ENCODE measurements at regions not wholly inside any gene's neighbourhood (a gene's known extent, or its start where the extent isn't known, plus 50 kb on each side); places are given as distances from the start of the nearest gene placed in this dataset.
A peak's percentile ranks its signal among the peaks of the same experiment; 100 is the strongest.

- H3K4me3 ChIP-seq (ENCODE audit: low read depth, low read length): no peak overlapping the region
- no peak for TF ChIP-seq CTCF (conservative IDR thresholded peaks at IDR 0.05; ENCODE audit: low read depth, low read length)
- no peak for DNase-seq (ENCODE audit: low read depth)
Measured at GRCh38 chr5:86964889-86965288, 302.8 kb upstream of the RASA1 start.

GRCh38 chr5:86968301-86968753 is 299.4 kb upstream of the RASA1 start:
- TF ChIP-seq CTCF (conservative IDR thresholded peaks at IDR 0.05; ENCODE audit: low read depth, low read length): peak; percentile 42
- H3K4me3 ChIP-seq (ENCODE audit: low read depth, low read length): no peak overlapping the region
- peak; percentile 38 for DNase-seq (ENCODE audit: low read depth)

- no peak for DNase-seq (ENCODE audit: low read depth)
- H3K4me3 ChIP-seq (ENCODE audit: low read depth, low read length): no peak overlapping the region
- TF ChIP-seq CTCF (conservative IDR thresholded peaks at IDR 0.05; ENCODE audit: low read depth, low read length): no peak
Measured at GRCh38 chr5:86970361-86970760, 297.3 kb upstream of the RASA1 start.

- peak; percentile 48 for TF ChIP-seq CTCF (conservative IDR thresholded peaks at IDR 0.05; ENCODE audit: low read depth, low read length)
- no peak overlapping the region for H3K4me3 ChIP-seq (ENCODE audit: low read depth, low read length)
- DNase-seq (ENCODE audit: low read depth): peak; percentile 19
Measured at GRCh38 chr5:86971034-86971571, 296.6 kb upstream of the RASA1 start.

GRCh38 chr5:86974955-86975354 is 292.7 kb upstream of the RASA1 start:
- no peak overlapping the region for H3K4me3 ChIP-seq (ENCODE audit: low read depth, low read length)
- no peak for TF ChIP-seq CTCF (conservative IDR thresholded peaks at IDR 0.05; ENCODE audit: low read depth, low read length)
- DNase-seq (ENCODE audit: low read depth): no peak

- DNase-seq (ENCODE audit: low read depth): no peak
- no peak for TF ChIP-seq CTCF (conservative IDR thresholded peaks at IDR 0.05; ENCODE audit: low read depth, low read length)
Measured at GRCh38 chr5:86977190-86977589, 290.5 kb upstream of the RASA1 start.

GRCh38 chr5:86977808-86978207 is 289.9 kb upstream of the RASA1 start:
- H3K4me3 ChIP-seq (ENCODE audit: low read depth, low read length): no peak overlapping the region
- DNase-seq (ENCODE audit: low read depth): no peak
- TF ChIP-seq CTCF (conservative IDR thresholded peaks at IDR 0.05; ENCODE audit: low read depth, low read length): no peak

More at GRCh38 chr5:86977190-86977589, 290.5 kb upstream of the RASA1 start:
- no peak overlapping the region for H3K4me3 ChIP-seq (ENCODE audit: low read depth, low read length)
